ENCODE measurements at regions not wholly inside any gene's neighbourhood (a gene's known extent, or its start where the extent isn't known, plus 50 kb on each side); places are given as distances from the start of the nearest gene placed in this dataset.

GRCh38 chr2:76446872-76447271 lies 736.2 kb upstream of the GCFC2 start:
- no peak for TF ChIP-seq CTCF (IDR thresholded peaks at IDR 0.05)
- no peak for TF ChIP-seq ZFX (IDR thresholded peaks at IDR 0.05; ENCODE audit: borderline replicate concordance)

GRCh38 chr2:76445880-76446279 lies 735.2 kb upstream of the GCFC2 start:
- TF ChIP-seq CTCF (IDR thresholded peaks at IDR 0.05) (no peak), ZFX (IDR thresholded peaks at IDR 0.05; ENCODE audit: borderline replicate concordance) (no peak)
- H3K27ac ChIP-seq, result no peak overlapping the region

More at GRCh38 chr2:76446872-76447271, 736.2 kb upstream of the GCFC2 start:
- no peak overlapping the region for H3K27ac ChIP-seq

- TF ChIP-seq ZFX (IDR thresholded peaks at IDR 0.05; ENCODE audit: borderline replicate concordance) (no peak), CTCF (IDR thresholded peaks at IDR 0.05) (no peak)
These were observed 734.0 kb upstream of the GCFC2 start for GRCh38 chr2:76444732-76445131.

GRCh38 chr2:76437564-76437963 lies 726.8 kb upstream of the GCFC2 start:
- TF ChIP-seq CTCF (IDR thresholded peaks at IDR 0.05) (no peak), ZFX (IDR thresholded peaks at IDR 0.05; ENCODE audit: borderline replicate concordance) (no peak)
- no peak overlapping the region for H3K27ac ChIP-seq

More at GRCh38 chr2:76444732-76445131, 734.0 kb upstream of the GCFC2 start:
- no peak overlapping the region for H3K27ac ChIP-seq

GRCh38 chr2:76429374-76429773 lies 718.7 kb upstream of the GCFC2 start:
- TF ChIP-seq CTCF (IDR thresholded peaks at IDR 0.05), result no peak
- no peak for TF ChIP-seq ZFX (IDR thresholded peaks at IDR 0.05; ENCODE audit: borderline replicate concordance)
- peak overlapping the region; percentile 25 for H3K27ac ChIP-seq

GRCh38 chr2:76427452-76427851 lies 716.7 kb upstream of the GCFC2 start:
- TF ChIP-seq ZFX (IDR thresholded peaks at IDR 0.05; ENCODE audit: borderline replicate concordance), result no peak
- no peak for TF ChIP-seq CTCF (IDR thresholded peaks at IDR 0.05)
- H3K27ac ChIP-seq, result no peak overlapping the region

- TF ChIP-seq ZFX (IDR thresholded peaks at IDR 0.05; ENCODE audit: borderline replicate concordance) (no peak), CTCF (IDR thresholded peaks at IDR 0.05) (no peak)
- H3K27ac ChIP-seq, result no peak overlapping the region
These were observed 705.1 kb upstream of the GCFC2 start for GRCh38 chr2:76415821-76416220.
